ENCODE measurements at regions not wholly inside any gene's neighbourhood (a gene's known extent, or its start where the extent isn't known, plus 50 kb on each side); places are given as distances from the start of the nearest gene placed in this dataset.
"Not testable (repeated sequence)": the region's sequence is repeated elsewhere in the genome, so short reads cannot be mapped to it uniquely, and the experiment has no call there.

- not testable (repeated sequence) for DNase-seq (ENCODE audit: low read depth, low spot score); H3K27ac ChIP-seq
These were observed 103.0 kb upstream of the FAM25C start for GRCh38 chr10:48102410-48103146.

DNA sequence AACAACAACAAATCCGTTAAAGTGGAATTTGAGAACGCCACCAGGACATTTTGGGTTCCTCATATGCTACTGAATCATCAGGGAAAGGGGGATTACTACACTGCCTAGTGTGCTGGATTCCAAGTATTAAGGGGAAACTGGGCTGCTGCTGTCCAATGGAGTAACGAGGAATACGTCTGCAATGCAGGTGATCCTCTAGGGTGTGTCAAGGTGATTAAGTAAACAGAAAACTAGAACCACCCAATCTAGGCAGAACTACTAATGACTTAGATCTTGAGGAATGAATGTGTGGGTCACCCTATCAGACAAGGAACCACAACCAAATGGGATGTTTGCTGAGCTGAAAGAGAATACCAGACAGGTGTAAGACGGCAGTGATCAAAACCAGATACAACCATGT, 99.3 kb upstream of the FAM25C start:
- DNase-seq (ENCODE audit: low read depth, low spot score) = peak; percentile 39
- not testable (repeated sequence) for H3K27ac ChIP-seq

DNA sequence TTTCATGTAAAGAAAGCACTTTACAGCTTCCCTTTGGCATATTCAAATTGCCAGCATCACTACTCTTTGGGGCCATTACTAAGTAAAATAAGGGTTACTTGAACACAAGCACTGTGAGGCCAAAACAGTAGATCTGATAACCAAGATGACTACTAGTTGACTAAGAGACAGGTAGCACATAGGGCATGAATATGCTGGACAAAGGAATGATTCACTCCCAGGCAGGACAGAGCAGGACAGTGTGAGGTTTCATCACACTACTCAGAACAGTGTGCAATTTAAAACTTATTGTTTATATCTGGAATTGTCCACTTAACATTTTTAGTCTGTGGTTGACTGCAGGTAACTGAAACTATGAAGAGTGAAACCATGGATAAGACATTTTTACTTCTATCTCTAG, 91.1 kb upstream of the FAM25C start:
- not testable (repeated sequence) for H3K27ac ChIP-seq

GRCh38 chr10:48088087-48088486, 88.5 kb upstream of the FAM25C start:
- H3K27ac ChIP-seq; DNase-seq (ENCODE audit: low read depth, low spot score): not testable (repeated sequence)

More for the DNA sequence above, 91.1 kb upstream of the FAM25C start:
- not testable (repeated sequence) for DNase-seq (ENCODE audit: low read depth, low spot score)

- DNase-seq (ENCODE audit: low read depth, low spot score); H3K27ac ChIP-seq: not testable (repeated sequence)
These were observed 84.9 kb upstream of the FAM25C start for GRCh38 chr10:48084446-48084845.

GRCh38 chr10:48071228-48071627, 71.6 kb upstream of the FAM25C start:
- not testable (repeated sequence) for DNase-seq (ENCODE audit: low read depth, low spot score); H3K27ac ChIP-seq

DNA sequence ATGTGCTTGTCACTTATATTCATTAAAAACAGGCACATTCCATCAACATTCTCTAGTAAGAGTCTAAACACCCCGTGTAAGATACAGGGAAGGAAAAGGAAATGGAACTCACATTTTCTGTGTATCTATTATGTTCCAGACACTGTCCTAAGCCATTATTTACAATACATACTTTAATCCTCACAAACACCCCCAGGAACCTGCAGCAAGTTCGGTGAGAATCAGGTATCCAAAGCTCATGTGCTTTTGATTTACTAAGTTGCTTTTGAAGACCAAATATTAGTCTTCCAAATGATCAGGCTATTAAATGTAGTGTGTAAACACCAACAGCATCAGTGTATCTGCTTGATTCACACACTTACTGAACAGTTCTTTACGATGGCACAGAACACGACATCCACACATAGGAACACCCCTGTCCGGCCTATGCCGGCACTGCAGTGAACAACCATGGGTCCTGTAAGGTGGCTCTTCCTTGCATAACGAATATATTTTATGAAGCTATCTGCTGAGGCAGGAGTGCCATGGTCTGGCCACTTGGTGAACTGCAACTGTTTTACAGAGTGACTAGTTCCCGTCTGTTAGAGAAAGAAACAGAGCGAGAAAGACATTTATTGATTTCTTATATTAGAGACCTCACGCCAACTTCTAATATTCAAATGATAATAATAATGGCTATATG, 64.5 kb upstream of the FAM25C start:
- DNase-seq (ENCODE audit: low read depth, low spot score) = not testable (repeated sequence)

DNA sequence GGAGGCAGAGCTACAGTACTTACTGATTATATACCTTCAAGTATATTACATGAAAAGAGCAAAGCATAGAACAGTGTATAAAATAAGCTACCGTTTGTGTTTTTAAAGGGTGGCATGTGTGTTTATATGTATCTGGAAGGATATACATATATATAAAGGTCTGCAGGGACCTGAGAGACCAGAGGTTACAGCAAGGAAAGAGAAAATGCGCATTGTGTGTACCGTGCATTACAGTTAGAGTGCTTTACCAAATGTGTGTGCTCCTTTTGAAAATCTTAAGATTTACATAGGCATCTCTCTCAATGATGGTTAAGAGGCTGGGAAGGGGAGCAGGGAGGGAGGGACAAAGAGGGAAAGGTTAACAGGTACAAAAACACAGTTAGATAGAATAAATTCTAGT, 55.8 kb upstream of the FAM25C start:
- H3K27ac ChIP-seq; DNase-seq (ENCODE audit: low read depth, low spot score): not testable (repeated sequence)

More for the DNA sequence above, 64.5 kb upstream of the FAM25C start:
- not testable (repeated sequence) for H3K27ac ChIP-seq
